Progenitor cell of endocrine pancreas (in vitro differentiated cells): ENCODE measurements at regions not wholly inside any gene's neighbourhood (a gene's known extent, or its start where the extent isn't known, plus 50 kb on each side); places are given as distances from the start of the nearest gene placed in this dataset.

Experiments
- DNase-seq: peaks from one replicate; pipeline ENCODE4 v3.0.0; 2021; ENCODE audit warnings: low spot score; ENCODE audit not compliant: unreplicated experiment
- H3K27ac Mint-ChIP-seq: 2 replicates; pipeline ENCODE4 v1.8.0; 2021; ENCODE audit warnings: mild to moderate bottlenecking, moderate library complexity, mixed read lengths
- H3K27me3 Mint-ChIP-seq: 2 replicates; pipeline ENCODE4 v1.8.0; 2021; ENCODE audit warnings: mixed read lengths
- H3K36me3 Mint-ChIP-seq: 2 replicates; pipeline ENCODE4 v1.8.0; 2022; ENCODE audit warnings: mixed read lengths; ENCODE audit not compliant: insufficient read depth
- H3K4me1 Mint-ChIP-seq: 2 replicates; pipeline ENCODE4 v1.8.0; 2021; ENCODE audit warnings: low read depth, mixed read lengths
- H3K4me3 Mint-ChIP-seq: 2 replicates; pipeline ENCODE4 v1.8.0; 2021; ENCODE audit warnings: low read depth, mild to moderate bottlenecking, moderate library complexity, mixed read lengths
- H3K9me3 Mint-ChIP-seq: 2 replicates; pipeline ENCODE4 v1.8.0; 2021; ENCODE audit warnings: low read depth, mixed read lengths
- TF ChIP-seq, protein P1 (sequence below): fragments of 200-600 bp; sonication (generic); IDR thresholded peaks from one replicate; pipeline ENCODE4 v1.5.0; 2021; ENCODE audit warnings: antibody characterized with exemption, mild to moderate bottlenecking; ENCODE audit not compliant: unreplicated experiment

- TF ChIP-seq, protein P1, sequence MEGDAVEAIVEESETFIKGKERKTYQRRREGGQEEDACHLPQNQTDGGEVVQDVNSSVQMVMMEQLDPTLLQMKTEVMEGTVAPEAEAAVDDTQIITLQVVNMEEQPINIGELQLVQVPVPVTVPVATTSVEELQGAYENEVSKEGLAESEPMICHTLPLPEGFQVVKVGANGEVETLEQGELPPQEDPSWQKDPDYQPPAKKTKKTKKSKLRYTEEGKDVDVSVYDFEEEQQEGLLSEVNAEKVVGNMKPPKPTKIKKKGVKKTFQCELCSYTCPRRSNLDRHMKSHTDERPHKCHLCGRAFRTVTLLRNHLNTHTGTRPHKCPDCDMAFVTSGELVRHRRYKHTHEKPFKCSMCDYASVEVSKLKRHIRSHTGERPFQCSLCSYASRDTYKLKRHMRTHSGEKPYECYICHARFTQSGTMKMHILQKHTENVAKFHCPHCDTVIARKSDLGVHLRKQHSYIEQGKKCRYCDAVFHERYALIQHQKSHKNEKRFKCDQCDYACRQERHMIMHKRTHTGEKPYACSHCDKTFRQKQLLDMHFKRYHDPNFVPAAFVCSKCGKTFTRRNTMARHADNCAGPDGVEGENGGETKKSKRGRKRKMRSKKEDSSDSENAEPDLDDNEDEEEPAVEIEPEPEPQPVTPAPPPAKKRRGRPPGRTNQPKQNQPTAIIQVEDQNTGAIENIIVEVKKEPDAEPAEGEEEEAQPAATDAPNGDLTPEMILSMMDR, result no peak
- H3K4me3 Mint-ChIP-seq, result no peak overlapping the region
- H3K4me1 Mint-ChIP-seq, result no peaks in the 10 kb centered on the region
- H3K9me3 Mint-ChIP-seq, result peaks cover 14% of the 10 kb centered on the region
- H3K36me3 Mint-ChIP-seq, result peaks cover 2% of the 10 kb centered on the region
- no peak for DNase-seq
- H3K27me3 Mint-ChIP-seq, result no peaks in the 10 kb centered on the region
- no peak overlapping the region for H3K27ac Mint-ChIP-seq
Observed at GRCh38 chr7:18338910-18339523, 156.5 kb upstream of the HDAC9 start.

- TF ChIP-seq, protein P1, result no peak
- Mint-ChIP-seq H3K4me3 (no peak overlapping the region), H3K27me3 (peaks cover 2% of the 10 kb centered on the region), H3K27ac (no peak overlapping the region), H3K4me1 (peaks cover 2% of the 10 kb centered on the region), H3K9me3 (peaks cover 14% of the 10 kb centered on the region), H3K36me3 (peaks cover 2% of the 10 kb centered on the region)
- DNase-seq, result no peak
Observed at GRCh38 chr7:18341756-18342155, 153.8 kb upstream of the HDAC9 start.

GRCh38 chr7:18343047-18343446 is 152.5 kb upstream of the HDAC9 start:
- DNase-seq, result no peak
- TF ChIP-seq, protein P1, result no peak
- H3K4me3 Mint-ChIP-seq, result no peak overlapping the region
- no peak overlapping the region for H3K27ac Mint-ChIP-seq
- H3K36me3 Mint-ChIP-seq, result peaks cover 2% of the 10 kb centered on the region
- peaks cover 2% of the 10 kb centered on the region for H3K27me3 Mint-ChIP-seq
- H3K4me1 Mint-ChIP-seq, result peaks cover 2% of the 10 kb centered on the region
- H3K9me3 Mint-ChIP-seq, result peaks cover 14% of the 10 kb centered on the region

DNA sequence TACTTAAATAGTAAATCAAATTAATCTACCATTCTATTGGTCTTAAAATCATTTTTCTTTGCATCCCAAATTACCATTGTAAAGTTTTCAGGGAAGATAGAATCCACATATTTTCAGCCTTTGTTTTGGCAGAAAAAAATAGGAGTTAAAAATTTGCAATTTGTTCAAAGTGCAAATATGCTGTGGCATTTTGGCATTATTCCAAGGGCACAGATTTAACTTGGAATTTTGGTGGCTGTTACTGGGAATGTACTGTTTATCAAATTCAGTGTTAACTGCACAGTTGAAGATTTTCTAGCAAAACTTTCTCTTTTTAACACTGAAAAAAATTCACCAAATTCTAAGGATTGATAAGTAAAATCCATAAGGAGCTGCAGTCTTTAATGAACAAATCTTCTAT is 151.0 kb upstream of the HDAC9 start:
- no peak for DNase-seq
- TF ChIP-seq, protein P1, result no peak
- Mint-ChIP-seq H3K27ac (no peak overlapping the region), H3K27me3 (peaks cover 2% of the 10 kb centered on the region), H3K4me3 (no peak overlapping the region), H3K4me1 (peaks cover 2% of the 10 kb centered on the region), H3K9me3 (peaks cover 14% of the 10 kb centered on the region), H3K36me3 (peaks cover 2% of the 10 kb centered on the region)

GRCh38 chr7:18345641-18346234 is 149.8 kb upstream of the HDAC9 start:
- Mint-ChIP-seq H3K9me3 (peaks cover 6% of the 10 kb centered on the region), H3K4me3 (no peak overlapping the region), H3K27ac (no peak overlapping the region), H3K36me3 (peaks cover 2% of the 10 kb centered on the region), H3K27me3 (peaks cover 2% of the 10 kb centered on the region), H3K4me1 (peaks cover 2% of the 10 kb centered on the region)
- DNase-seq, result peak; percentile 28
- TF ChIP-seq, protein P1, result peak; percentile 93
